ENCODE measurements at regions not wholly inside any gene's neighbourhood (a gene's known extent, or its start where the extent isn't known, plus 50 kb on each side); places are given as distances from the start of the nearest gene placed in this dataset.

GRCh38 chr2:176818617-176819016, 394.0 kb upstream of the HNRNPA3 start:
- Histone ChIP-seq H3K4me3 (ENCODE audit: low read depth, low read length, poor library complexity, severe bottlenecking) (no peak overlapping the region), H3K27ac (ENCODE audit: low read depth, low read length, poor library complexity, severe bottlenecking) (no peak overlapping the region), H2AFZ (ENCODE audit: low read length) (no peak overlapping the region), H3K36me3 (ENCODE audit: insufficient read depth, low read length) (no peaks in the 10 kb centered on the region), H3K4me2 (ENCODE audit: low read length) (no peak overlapping the region), H3K9me2 (ENCODE audit: insufficient read depth, low read length) (no peaks in the 10 kb centered on the region), H3K79me2 (ENCODE audit: insufficient read depth, low read depth, low read length) (no peaks in the 10 kb centered on the region), H3K4me1 (ENCODE audit: insufficient read depth, low read length, poor library complexity, severe bottlenecking) (peaks cover 11% of the 10 kb centered on the region), H4K20me1 (ENCODE audit: insufficient read depth, low read length) (no peaks in the 10 kb centered on the region), H3K9me3 (ENCODE audit: low read length) (no peaks in the 10 kb centered on the region)
- ChIA-PET CTCF (ENCODE audit: unreplicated experiment) (no interaction called here), POLR2A (no interaction called here)
- no TSS peak for BruUV-seq (replicated peaks)
- DNase-seq (ENCODE audit: low spot score) = no peak
- TF ChIP-seq EZH2phosphoT487 (IDR thresholded peaks at IDR 0.05; ENCODE audit: borderline replicate concordance, low read depth, low read length) (no peak), CTCF (conservative IDR thresholded peaks at IDR 0.05; ENCODE audit: low read length) (no peak)
- intact Hi-C loops (cut with micrococcal nuclease; ENCODE audit: unreplicated experiment) = no loop called here

GRCh38 chr2:176819306-176819705, 393.3 kb upstream of the HNRNPA3 start:
- H3K36me3 ChIP-seq (ENCODE audit: insufficient read depth, low read length) = no peaks in the 10 kb centered on the region
- H3K4me3 ChIP-seq (ENCODE audit: low read depth, low read length, poor library complexity, severe bottlenecking) = no peak overlapping the region
- no peak overlapping the region for H2AFZ ChIP-seq (ENCODE audit: low read length)
- H4K20me1 ChIP-seq (ENCODE audit: insufficient read depth, low read length) = no peaks in the 10 kb centered on the region
- intact Hi-C loops (cut with micrococcal nuclease; ENCODE audit: unreplicated experiment) = no loop called here
- no peaks in the 10 kb centered on the region for H3K9me3 ChIP-seq (ENCODE audit: low read length)
- no peak for DNase-seq (ENCODE audit: low spot score)
- TF ChIP-seq CTCF (conservative IDR thresholded peaks at IDR 0.05; ENCODE audit: low read length) (no peak), EZH2phosphoT487 (IDR thresholded peaks at IDR 0.05; ENCODE audit: borderline replicate concordance, low read depth, low read length) (no peak)
- H3K4me2 ChIP-seq (ENCODE audit: low read length) = no peak overlapping the region
- H3K27ac ChIP-seq (ENCODE audit: low read depth, low read length, poor library complexity, severe bottlenecking) = no peak overlapping the region
- CTCF ChIA-PET (ENCODE audit: unreplicated experiment) = no interaction called here
- no peaks in the 10 kb centered on the region for H3K79me2 ChIP-seq (ENCODE audit: insufficient read depth, low read depth, low read length)
- no peaks in the 10 kb centered on the region for H3K9me2 ChIP-seq (ENCODE audit: insufficient read depth, low read length)
- peaks cover 4% of the 10 kb centered on the region for H3K4me1 ChIP-seq (ENCODE audit: insufficient read depth, low read length, poor library complexity, severe bottlenecking)
- no TSS peak for BruUV-seq (replicated peaks)
- POLR2A ChIA-PET = no interaction called here

- Histone ChIP-seq H3K36me3 (ENCODE audit: insufficient read depth, low read length) (no peaks in the 10 kb centered on the region), H2AFZ (ENCODE audit: low read length) (no peak overlapping the region), H3K4me1 (ENCODE audit: insufficient read depth, low read length, poor library complexity, severe bottlenecking) (no peaks in the 10 kb centered on the region), H4K20me1 (ENCODE audit: insufficient read depth, low read length) (no peaks in the 10 kb centered on the region), H3K9me3 (ENCODE audit: low read length) (no peaks in the 10 kb centered on the region), H3K4me2 (ENCODE audit: low read length) (no peak overlapping the region), H3K79me2 (ENCODE audit: insufficient read depth, low read depth, low read length) (no peaks in the 10 kb centered on the region), H3K27ac (ENCODE audit: low read depth, low read length, poor library complexity, severe bottlenecking) (no peak overlapping the region), H3K9me2 (ENCODE audit: insufficient read depth, low read length) (no peaks in the 10 kb centered on the region), H3K4me3 (ENCODE audit: low read depth, low read length, poor library complexity, severe bottlenecking) (no peak overlapping the region)
- no peak for DNase-seq (ENCODE audit: low spot score)
- TF ChIP-seq EZH2phosphoT487 (IDR thresholded peaks at IDR 0.05; ENCODE audit: borderline replicate concordance, low read depth, low read length) = no peak
- no peak for TF ChIP-seq CTCF (conservative IDR thresholded peaks at IDR 0.05; ENCODE audit: low read length)
- BruUV-seq (replicated peaks) = no TSS peak
- intact Hi-C loops (cut with micrococcal nuclease; ENCODE audit: unreplicated experiment) = no loop called here
- ChIA-PET CTCF (ENCODE audit: unreplicated experiment) (no interaction called here), POLR2A (interaction anchor here (0.7 to 0.8 kb wide), 2 partner anchors 23 to 108 kb away, joined by 3 to 4 read pairs; no protein-coding TSS in a partner anchor)
Observed at GRCh38 chr2:176820371-176820932, 392.1 kb upstream of the HNRNPA3 start.
